ENCODE measurements at regions not wholly inside any gene's neighbourhood (a gene's known extent, or its start where the extent isn't known, plus 50 kb on each side); places are given as distances from the start of the nearest gene placed in this dataset.
A peak's percentile ranks its signal among the peaks of the same experiment; 100 is the strongest.

GRCh38 chr11:11089805-11090204 lies 232.0 kb upstream of the ZBED5 start:
- no peak for DNase-seq (ENCODE audit: extremely low read depth in 1 of 11, low read depth in 9 of 11, low spot score in 4 of 11)

DNA sequence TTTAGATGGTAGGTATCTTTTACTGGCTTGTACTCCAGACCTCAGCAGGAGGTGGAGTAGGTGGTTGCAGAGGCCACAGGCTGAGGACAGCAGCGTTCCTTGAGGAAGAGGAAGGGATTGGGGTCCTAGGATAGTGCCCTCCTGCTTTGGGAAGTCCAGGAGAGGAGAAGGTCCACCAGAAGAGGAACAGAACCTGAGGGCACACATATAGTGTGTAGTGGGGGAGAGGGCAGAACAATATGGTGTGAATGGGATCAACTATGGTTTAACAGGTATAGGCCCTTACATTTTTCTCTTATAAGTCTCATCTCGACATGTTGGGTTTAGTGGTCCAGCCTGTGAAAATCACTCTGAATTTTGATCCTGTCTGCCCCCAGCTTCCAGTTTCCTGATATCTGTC lies 229.1 kb upstream of the ZBED5 start:
- DNase-seq (ENCODE audit: extremely low read depth in 1 of 11, low read depth in 9 of 11, low spot score in 4 of 11), result no peak

DNA sequence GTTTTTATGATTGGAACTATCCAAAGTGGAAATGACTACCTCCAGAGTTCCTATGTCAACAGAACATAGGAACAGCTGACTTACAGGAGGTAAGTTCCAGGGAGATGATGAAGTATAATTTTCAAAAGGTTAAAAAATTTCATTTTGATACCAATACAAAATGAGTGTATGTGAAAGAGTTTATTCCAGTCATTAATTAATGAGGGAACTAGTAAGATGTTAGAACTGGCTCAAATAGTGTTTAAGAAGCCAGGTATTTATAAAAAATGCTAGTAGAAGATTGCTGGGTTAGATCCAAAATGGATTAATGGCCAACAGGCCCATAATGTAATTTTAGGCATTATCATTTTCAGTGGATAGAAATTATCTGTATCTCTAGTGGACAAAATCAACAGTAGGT lies 227.7 kb upstream of the ZBED5 start:
- no peak for DNase-seq (ENCODE audit: extremely low read depth in 1 of 11, low read depth in 9 of 11, low spot score in 4 of 11)

DNA sequence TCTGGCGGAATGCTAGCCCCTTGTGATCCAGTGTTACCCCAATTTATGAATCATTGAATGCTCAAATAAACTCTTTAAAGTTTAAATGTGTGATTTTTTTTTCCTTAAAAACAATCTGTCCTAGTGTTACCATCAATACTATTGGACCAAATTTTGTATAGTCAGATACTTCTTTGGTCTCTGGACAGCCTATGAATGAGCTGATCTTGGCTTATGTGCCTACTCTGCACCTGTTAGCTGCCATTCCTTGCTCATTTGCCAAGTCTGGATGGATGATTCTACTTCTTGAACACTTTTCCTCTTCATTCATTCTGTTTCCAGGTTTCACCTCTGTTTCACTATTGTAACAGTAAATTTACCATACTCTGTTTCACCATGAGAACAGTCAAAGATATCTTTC lies 226.5 kb upstream of the ZBED5 start:
- no peak for DNase-seq (ENCODE audit: extremely low read depth in 1 of 11, low read depth in 9 of 11, low spot score in 4 of 11)

GRCh38 chr11:11083441-11083840 lies 225.6 kb upstream of the ZBED5 start:
- no peak for DNase-seq (ENCODE audit: extremely low read depth in 1 of 11, low read depth in 9 of 11, low spot score in 4 of 11)

GRCh38 chr11:11082646-11083045 lies 224.8 kb upstream of the ZBED5 start:
- no peak for DNase-seq (ENCODE audit: extremely low read depth in 1 of 11, low read depth in 9 of 11, low spot score in 4 of 11)

- no peak for DNase-seq (ENCODE audit: extremely low read depth in 1 of 11, low read depth in 9 of 11, low spot score in 4 of 11)
Observed at GRCh38 chr11:11081776-11082175, 223.9 kb upstream of the ZBED5 start.

DNA sequence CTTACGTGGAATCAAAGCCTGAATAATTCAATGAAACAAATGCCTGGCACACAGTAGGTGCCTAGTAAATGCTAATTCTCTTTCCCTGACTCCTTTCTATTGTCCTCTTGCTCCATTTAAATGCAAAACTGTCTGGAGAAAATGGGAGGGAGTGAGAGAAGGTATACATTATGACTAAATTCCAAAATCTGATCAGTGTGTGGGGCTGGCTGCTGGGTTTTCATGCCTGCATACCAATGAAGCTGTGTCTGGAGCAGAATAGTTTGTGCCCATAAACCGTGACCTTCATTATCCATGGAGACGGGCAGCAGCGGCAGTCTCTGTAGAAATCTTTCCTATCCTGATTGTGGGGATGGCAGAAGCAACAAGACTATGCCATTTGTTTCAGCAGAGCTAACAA lies 223.4 kb upstream of the ZBED5 start:
- peak in 4 of 11 donors; percentile 7 to 46 (median 26) for DNase-seq (ENCODE audit: extremely low read depth in 1 of 11, low read depth in 9 of 11, low spot score in 4 of 11)

- no peak for DNase-seq (ENCODE audit: extremely low read depth in 1 of 11, low read depth in 9 of 11, low spot score in 4 of 11)
Observed at GRCh38 chr11:11078344-11079086, 220.7 kb upstream of the ZBED5 start.

- DNase-seq (ENCODE audit: extremely low read depth in 1 of 11, low read depth in 9 of 11, low spot score in 4 of 11), result no peak
Observed at GRCh38 chr11:11077898-11078297, 220.0 kb upstream of the ZBED5 start.

DNA sequence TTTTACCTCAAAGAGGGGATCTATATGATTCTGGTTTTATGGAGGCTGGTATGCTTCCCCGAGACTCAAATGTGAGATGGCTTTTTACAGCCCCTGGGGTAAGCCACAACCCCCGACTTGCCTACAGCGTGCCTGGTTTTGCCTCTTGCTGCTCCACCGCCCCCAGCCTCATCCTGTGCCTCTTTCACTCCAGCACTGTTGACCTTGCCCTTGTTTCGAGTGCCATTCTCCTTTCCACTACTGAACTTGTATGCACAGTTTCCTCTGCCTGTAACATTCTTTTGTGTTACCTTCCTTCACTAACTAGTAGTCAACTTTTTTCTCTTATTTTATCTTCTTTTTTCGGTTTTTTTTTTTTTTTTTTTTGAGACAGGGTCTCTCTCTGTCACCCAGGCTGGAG lies 219.0 kb upstream of the ZBED5 start:
- no peak for DNase-seq (ENCODE audit: extremely low read depth in 1 of 11, low read depth in 9 of 11, low spot score in 4 of 11)

DNA sequence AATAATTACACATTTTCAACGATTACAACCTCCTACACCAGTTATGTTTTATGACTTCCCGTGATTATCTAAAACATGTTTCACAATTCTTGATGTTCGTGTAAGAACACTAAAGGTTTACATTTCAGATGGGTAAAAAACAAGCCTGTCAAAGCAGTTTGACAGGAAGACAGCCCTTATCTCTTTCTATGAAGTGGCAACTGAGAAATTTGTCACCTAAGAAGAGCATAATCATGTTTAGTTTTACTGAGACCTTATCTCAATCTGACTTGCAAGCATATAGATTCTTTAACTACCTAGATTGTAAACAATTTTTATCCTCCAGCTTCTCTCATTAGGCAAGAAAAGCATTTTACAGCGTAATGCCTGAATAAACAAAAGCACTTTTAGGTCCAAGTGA lies 218.4 kb upstream of the ZBED5 start:
- no peak for DNase-seq (ENCODE audit: extremely low read depth in 1 of 11, low read depth in 9 of 11, low spot score in 4 of 11)

- DNase-seq (ENCODE audit: extremely low read depth in 1 of 11, low read depth in 9 of 11, low spot score in 4 of 11), result no peak
Observed at GRCh38 chr11:11075515-11076171, 217.8 kb upstream of the ZBED5 start.

- DNase-seq (ENCODE audit: extremely low read depth in 1 of 11, low read depth in 9 of 11, low spot score in 4 of 11), result no peak
Observed at GRCh38 chr11:11074686-11075335, 217.0 kb upstream of the ZBED5 start.

DNA sequence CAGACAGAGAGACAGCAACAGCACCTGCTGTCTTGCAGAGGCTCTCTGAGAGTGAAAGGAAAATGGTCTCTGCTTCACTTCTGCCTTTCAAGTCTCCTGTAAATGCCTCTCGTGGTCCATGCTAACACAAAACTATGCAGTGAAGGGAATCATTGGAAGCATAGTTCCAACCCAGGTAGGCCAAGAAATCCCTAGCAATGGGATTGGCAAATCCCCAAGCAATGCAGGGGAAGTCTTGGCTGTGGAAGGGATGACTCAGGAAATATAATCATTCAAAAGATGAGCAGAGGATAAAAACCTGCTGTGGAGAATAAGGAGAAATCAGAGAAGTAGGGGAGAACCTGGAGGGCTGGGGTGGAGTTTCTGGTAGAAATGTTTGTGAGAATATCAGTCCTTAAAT lies 216.1 kb upstream of the ZBED5 start:
- DNase-seq (ENCODE audit: extremely low read depth in 1 of 11, low read depth in 9 of 11, low spot score in 4 of 11), result no peak

GRCh38 chr11:11072067-11072466 lies 214.2 kb upstream of the ZBED5 start:
- DNase-seq (ENCODE audit: extremely low read depth in 1 of 11, low read depth in 9 of 11, low spot score in 4 of 11), result no peak

DNA sequence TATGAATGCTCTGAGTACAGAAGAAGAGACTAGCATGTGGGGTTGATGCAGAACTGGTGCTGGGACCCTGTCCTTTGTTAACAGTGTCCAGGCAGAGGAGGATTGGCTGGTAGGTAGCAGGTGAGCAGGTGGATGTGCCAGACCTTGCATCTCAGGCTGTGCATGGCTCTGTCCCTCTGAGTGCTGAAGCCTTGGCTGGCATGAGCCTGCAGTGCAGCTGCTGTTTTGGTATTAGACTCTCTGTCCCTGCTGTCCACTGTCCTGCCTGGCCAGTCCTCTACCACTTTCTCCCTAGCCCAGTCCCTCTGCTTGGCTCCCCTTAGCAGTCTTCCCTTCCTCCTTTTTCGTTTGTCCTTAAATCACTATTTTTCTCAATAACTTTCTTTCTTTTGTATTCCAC lies 213.6 kb upstream of the ZBED5 start:
- no peak for DNase-seq (ENCODE audit: extremely low read depth in 1 of 11, low read depth in 9 of 11, low spot score in 4 of 11)

DNA sequence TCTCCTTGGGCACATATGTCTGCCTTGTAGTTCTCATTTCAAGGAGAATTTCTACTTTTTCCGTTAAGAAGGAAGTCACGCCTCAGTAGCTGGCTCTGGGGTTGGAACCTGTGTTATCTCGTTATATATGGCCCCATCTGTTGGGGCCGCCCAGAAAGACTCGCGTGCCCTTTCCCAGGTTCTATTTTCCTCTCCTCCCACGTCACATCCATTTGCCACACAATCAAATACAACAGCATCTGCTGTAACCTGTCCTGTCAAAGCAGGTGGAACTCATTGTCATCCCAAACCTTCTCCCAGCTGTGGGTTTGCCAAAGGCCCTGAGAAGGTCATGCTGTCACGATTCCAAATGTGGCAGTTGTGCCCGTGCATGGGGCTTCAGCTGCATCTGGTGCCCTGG lies 213.1 kb upstream of the ZBED5 start:
- DNase-seq (ENCODE audit: extremely low read depth in 1 of 11, low read depth in 9 of 11, low spot score in 4 of 11), result no peak

DNA sequence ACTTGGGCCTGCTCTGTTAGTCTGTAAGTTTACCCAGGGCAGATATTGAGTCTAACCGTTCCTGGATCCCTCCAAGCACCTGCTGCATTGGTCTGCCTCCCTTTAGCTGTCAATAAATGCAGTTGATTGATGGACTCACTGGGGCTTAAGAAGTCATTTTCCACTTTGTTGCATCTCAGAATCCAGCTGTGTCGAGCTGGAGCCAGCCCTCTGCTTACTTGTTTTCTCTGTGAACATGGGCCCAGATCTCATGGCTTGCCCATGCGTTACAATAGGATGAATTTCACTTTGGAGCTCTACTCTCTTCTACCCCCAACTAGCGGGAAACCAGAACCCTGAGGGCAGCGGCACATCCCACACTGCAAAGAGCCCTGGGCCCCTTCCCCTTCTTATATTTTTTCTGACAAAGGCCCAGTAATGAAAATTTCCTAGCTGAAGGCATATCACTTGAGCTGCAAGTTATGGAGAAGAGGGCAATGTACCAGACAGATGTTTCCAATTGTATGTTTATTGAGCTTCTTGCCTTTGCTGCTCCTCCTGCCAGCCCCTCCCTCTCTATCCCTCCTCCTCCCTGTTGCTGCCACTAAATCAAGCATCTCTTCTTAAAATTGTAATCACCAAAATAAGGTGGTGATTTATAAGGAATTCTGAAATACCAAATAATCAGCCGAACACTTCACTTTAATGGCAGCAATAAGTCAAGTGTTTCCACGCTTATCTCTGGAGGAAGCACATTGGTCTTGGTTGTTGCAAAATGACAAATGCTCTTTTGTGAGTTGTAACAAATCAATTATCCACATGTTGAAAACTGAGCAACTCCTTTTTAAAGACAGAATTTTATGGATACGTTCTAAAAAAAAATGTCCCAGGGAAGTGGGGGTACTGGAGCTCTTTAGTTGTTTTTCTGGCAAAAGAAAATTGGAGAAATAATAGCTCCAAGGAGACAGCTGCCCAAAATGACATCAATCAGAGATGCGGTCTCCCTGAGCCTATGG lies 212.3 kb upstream of the ZBED5 start:
- DNase-seq (ENCODE audit: extremely low read depth in 1 of 11, low read depth in 9 of 11, low spot score in 4 of 11), result peak in 8 of 11 donors; percentile 36 to 56 (median 38)
